C4-2B (cell line): ENCODE measurements at regions not wholly inside any gene's neighbourhood (a gene's known extent, or its start where the extent isn't known, plus 50 kb on each side); places are given as distances from the start of the nearest gene placed in this dataset.

Experiments used
- CTCF ChIP-seq: fragments of 450-650 bp; conservative IDR thresholded peaks from 2 replicates; pipeline ENCODE4 v1.5.1; 2017; ENCODE audit warnings: mild to moderate bottlenecking
- ZFX ChIP-seq: fragments of 450-650 bp; IDR thresholded peaks from 2 replicates; pipeline ENCODE4 v1.6.1; 2017

DNA sequence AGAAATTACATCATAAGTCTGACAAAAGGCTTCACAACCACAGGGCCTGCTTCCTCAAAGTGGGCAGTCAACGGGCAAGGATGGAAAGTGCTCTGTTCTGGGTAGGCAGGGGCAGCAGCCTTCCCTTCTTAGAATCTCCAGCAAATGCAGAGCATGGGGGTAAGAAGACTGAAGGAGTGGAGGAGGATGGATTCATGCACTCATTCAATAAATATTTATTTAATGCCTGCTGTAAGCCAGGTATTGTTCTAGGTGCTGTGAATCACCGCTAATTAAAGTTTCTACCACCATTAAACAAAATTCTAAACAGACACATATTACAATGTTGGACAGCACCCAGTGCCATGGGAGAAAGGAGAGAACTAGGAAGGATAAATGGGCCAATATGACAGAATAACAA is 195.6 kb downstream of the ELAVL2 start:
- TF ChIP-seq CTCF (no peak), ZFX (no peak)
